ENCODE measurements at regions not wholly inside any gene's neighbourhood (a gene's known extent, or its start where the extent isn't known, plus 50 kb on each side); places are given as distances from the start of the nearest gene placed in this dataset.

GRCh38 chr9:88268886-88269285, 119.4 kb upstream of the SPIN1 start:
- no peaks in the 10 kb centered on the region for H3K36me3 Mint-ChIP-seq (ENCODE audit: low read depth)
- Histone ChIP-seq H3K4me1 (ENCODE audit: insufficient read depth, low read length) (no peaks in the 10 kb centered on the region), H3K9me3 (ENCODE audit: control insufficient read depth in 1 of 2, insufficient read depth in 1 of 2, low read length in 2 of 2) (no peaks in the 10 kb centered on the region), H3K36me3 (ENCODE audit: insufficient read depth, low read length) (no peaks in the 10 kb centered on the region), H3K27ac (ENCODE audit: low read depth in 1 of 2, low read length in 2 of 2) (no peak overlapping the region), H3K4me3 (ENCODE audit: low read length) (no peak overlapping the region), H3K27me3 (ENCODE audit: control insufficient read depth in 1 of 2, insufficient read depth in 2 of 2, low read length in 2 of 2) (no peaks in the 10 kb centered on the region)
- no peaks in the 10 kb centered on the region for H3K4me1 Mint-ChIP-seq (ENCODE audit: low read depth)
- CTCF ChIA-PET: no interaction called here
- H3K27ac Mint-ChIP-seq: no peak overlapping the region
- POLR2A ChIA-PET: no interaction called here
- intact Hi-C loops (cut with DNase I, micrococcal nuclease): no loop called here
- no peak for ATAC-seq (ENCODE audit: poor library complexity)
- no peak for TF ChIP-seq CTCF (IDR thresholded peaks at IDR 0.05)
- H3K4me3 Mint-ChIP-seq: no peak overlapping the region
- H3K27me3 Mint-ChIP-seq: no peaks in the 10 kb centered on the region
- no peak for DNase-seq
- H3K9me3 Mint-ChIP-seq: peaks cover 5% of the 10 kb centered on the region

GRCh38 chr9:88267283-88267682, 121.0 kb upstream of the SPIN1 start:
- Histone ChIP-seq H3K9me3 (ENCODE audit: control insufficient read depth in 1 of 2, insufficient read depth in 1 of 2, low read length in 2 of 2) (no peaks in the 10 kb centered on the region), H3K4me3 (ENCODE audit: low read length) (no peak overlapping the region), H3K4me1 (ENCODE audit: insufficient read depth, low read length) (no peaks in the 10 kb centered on the region), H3K27me3 (ENCODE audit: control insufficient read depth in 1 of 2, insufficient read depth in 2 of 2, low read length in 2 of 2) (no peaks in the 10 kb centered on the region), H3K36me3 (ENCODE audit: insufficient read depth, low read length) (no peaks in the 10 kb centered on the region), H3K27ac (ENCODE audit: low read depth in 1 of 2, low read length in 2 of 2) (no peak overlapping the region)
- ChIA-PET CTCF (no interaction called here), POLR2A (no interaction called here)
- Mint-ChIP-seq H3K4me3 (no peak overlapping the region), H3K27me3 (no peaks in the 10 kb centered on the region), H3K36me3 (ENCODE audit: low read depth) (no peaks in the 10 kb centered on the region), H3K9me3 (peaks cover 5% of the 10 kb centered on the region), H3K27ac (no peak overlapping the region), H3K4me1 (ENCODE audit: low read depth) (peaks cover 5% of the 10 kb centered on the region)
- ATAC-seq (ENCODE audit: poor library complexity): no peak
- no peak for DNase-seq
- intact Hi-C loops (cut with DNase I, micrococcal nuclease): no loop called here
- no peak for TF ChIP-seq CTCF (IDR thresholded peaks at IDR 0.05)

- Mint-ChIP-seq H3K36me3 (ENCODE audit: low read depth) (no peaks in the 10 kb centered on the region), H3K27ac (no peak overlapping the region), H3K27me3 (no peaks in the 10 kb centered on the region), H3K4me1 (ENCODE audit: low read depth) (peaks cover 5% of the 10 kb centered on the region), H3K9me3 (peaks cover 5% of the 10 kb centered on the region), H3K4me3 (no peak overlapping the region)
- no peaks in the 10 kb centered on the region for H3K36me3 ChIP-seq (ENCODE audit: insufficient read depth, low read length)
- POLR2A ChIA-PET: no interaction called here
- no peak overlapping the region for H3K27ac ChIP-seq (ENCODE audit: low read depth in 1 of 2, low read length in 2 of 2)
- no peaks in the 10 kb centered on the region for H3K9me3 ChIP-seq (ENCODE audit: control insufficient read depth in 1 of 2, insufficient read depth in 1 of 2, low read length in 2 of 2)
- H3K4me3 ChIP-seq (ENCODE audit: low read length): no peak overlapping the region
- CTCF ChIA-PET: no interaction called here
- no peak for TF ChIP-seq CTCF (IDR thresholded peaks at IDR 0.05)
- DNase-seq: no peak
- ATAC-seq (ENCODE audit: poor library complexity): no peak
- H3K4me1 ChIP-seq (ENCODE audit: insufficient read depth, low read length): no peaks in the 10 kb centered on the region
- intact Hi-C loops (cut with DNase I, micrococcal nuclease): no loop called here
- no peaks in the 10 kb centered on the region for H3K27me3 ChIP-seq (ENCODE audit: control insufficient read depth in 1 of 2, insufficient read depth in 2 of 2, low read length in 2 of 2)
Measured at GRCh38 chr9:88266416-88266815, 121.8 kb upstream of the SPIN1 start.
